ENCODE measurements at regions not wholly inside any gene's neighbourhood (a gene's known extent, or its start where the extent isn't known, plus 50 kb on each side); places are given as distances from the start of the nearest gene placed in this dataset.

- TF ChIP-seq POLR2A (IDR thresholded peaks at IDR 0.05): no peak
- TF ChIP-seq CTCF (IDR thresholded peaks at IDR 0.05): no peak
These were observed 612.3 kb downstream of the INSC start for GRCh38 chr11:15726893-15727519.
